C1 segment of cervical spinal cord (tissue), 14 donors: ENCODE measurements at regions not wholly inside any gene's neighbourhood (a gene's known extent, or its start where the extent isn't known, plus 50 kb on each side); places are given as distances from the start of the nearest gene placed in this dataset.
"Not testable (repeated sequence)": the region's sequence is repeated elsewhere in the genome, so short reads cannot be mapped to it uniquely, and the experiment has no call there.

Experiments used
- DNase-seq, 14 donors: peaks; one replicate each; lab custom pipeline; 2025; lab: John Stamatoyannopoulos, UW

DNA sequence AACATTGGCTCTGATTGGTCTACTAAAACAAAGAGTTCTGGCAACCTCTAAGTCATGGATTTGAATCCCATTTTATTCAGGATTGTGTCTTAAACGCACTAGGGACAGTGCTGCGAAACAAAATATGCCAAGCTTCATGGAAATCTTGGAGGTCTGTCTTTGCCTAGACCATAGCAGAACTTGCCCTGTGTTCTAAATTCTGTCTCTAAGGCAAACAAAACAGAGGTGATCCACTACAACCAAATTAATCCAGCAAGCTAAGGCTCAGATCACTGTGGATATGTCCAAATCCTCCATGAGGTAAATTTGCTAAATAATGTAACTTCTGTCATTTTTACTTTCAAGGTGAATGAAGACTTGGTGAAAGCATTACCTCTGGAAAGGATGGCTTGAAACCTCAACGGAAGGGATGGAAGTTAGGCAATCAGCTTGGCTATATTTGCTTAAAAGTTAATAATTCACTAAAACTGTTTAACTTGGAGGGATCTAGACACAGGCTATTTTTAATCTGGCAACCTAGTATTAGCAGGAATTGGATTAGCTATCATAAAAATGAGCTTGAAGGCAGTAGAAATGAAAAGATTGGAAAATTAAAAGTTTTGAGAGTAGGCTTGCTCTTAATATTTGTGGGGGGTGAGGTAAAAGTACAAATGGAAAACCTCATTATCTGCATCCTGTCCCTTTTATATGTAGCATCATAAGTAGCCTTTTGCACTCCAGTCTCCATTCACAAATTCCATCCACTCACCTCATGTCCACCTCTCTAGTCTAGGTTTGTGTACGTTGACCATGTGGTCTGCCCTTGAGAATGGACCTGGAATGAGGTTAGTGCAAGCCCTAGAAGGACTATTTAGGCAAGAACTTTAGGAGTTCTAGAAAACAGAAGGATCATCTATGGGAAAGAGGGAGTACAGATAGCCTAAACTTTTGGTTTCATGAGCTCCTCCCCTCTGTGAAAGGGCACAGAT, 176.2 kb downstream of the SMC2 start:
- DNase-seq = no peak

- DNase-seq = no peak
Observed at GRCh38 chr9:104276709-104277245, 182.7 kb downstream of the SMC2 start.

DNA sequence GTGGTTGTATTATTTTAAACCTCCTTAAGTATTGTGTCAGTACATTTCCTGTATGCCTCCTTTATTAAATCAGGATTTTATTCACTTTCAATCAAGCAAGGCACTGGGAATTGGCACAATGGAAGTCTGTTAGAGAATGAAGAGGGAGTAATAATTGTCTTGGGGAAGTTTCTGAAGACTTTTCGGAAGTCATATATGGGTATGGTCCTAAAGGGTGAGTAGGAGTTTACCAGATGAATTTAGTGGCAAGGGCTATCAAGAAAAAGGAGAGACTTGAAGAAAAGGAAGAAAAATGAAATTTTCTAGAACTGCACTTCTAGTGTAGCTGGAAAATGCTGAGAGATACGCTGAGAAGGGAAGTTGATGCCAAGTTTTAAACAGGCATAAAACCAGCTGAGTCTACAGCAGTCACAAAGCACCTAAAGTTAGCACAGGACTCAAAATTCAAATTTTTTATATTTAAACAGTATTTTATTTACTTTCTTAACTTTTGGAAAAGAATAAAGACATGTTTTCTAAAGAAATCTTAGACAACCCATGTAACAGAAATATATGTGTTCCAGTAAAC, 184.9 kb downstream of the SMC2 start:
- no peak for DNase-seq

- DNase-seq = no peak
Observed at GRCh38 chr9:104279535-104280177, 185.5 kb downstream of the SMC2 start.

GRCh38 chr9:104280178-104280560, 186.1 kb downstream of the SMC2 start:
- no peak for DNase-seq

DNA sequence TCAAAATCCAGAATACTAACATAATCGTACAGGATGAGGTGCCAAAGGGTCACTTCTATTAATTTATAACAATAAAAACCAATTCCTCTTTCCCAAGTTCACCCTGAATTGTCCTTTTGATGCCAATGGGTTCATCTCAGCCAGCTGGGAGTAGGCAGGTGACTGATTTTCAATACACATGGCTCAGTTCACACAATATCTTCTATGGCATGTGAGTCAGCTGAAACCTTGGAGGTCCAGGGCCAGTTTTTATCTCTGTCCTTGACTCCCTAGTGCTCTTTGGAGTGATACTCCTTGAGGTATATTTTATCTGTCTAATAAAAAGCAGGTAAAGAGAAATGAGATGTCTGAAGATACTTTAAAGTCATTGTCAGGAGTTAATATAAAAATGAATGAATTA, 186.6 kb downstream of the SMC2 start:
- DNase-seq = no peak

- DNase-seq = no peak
Observed at GRCh38 chr9:104286187-104286586, 192.1 kb downstream of the SMC2 start.

DNA sequence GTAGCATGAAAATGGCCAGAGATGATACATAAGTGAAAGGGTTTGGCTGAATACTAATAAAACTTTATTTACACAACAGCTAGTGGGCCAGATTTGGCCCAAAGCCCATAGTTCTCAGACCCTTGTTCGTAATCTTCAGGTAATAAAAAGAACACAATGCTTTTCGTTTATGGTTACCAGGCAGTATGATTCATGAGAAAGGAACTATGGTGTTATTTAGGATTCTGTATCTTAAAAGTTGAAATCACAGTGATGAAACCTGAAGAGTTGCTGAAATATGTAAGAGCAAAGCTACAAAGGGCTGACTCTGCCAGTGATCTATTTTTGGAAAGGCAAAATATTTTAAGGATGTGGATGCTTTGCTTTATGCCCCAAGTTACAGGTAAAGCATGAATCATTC, 192.7 kb downstream of the SMC2 start:
- no peak for DNase-seq

DNA sequence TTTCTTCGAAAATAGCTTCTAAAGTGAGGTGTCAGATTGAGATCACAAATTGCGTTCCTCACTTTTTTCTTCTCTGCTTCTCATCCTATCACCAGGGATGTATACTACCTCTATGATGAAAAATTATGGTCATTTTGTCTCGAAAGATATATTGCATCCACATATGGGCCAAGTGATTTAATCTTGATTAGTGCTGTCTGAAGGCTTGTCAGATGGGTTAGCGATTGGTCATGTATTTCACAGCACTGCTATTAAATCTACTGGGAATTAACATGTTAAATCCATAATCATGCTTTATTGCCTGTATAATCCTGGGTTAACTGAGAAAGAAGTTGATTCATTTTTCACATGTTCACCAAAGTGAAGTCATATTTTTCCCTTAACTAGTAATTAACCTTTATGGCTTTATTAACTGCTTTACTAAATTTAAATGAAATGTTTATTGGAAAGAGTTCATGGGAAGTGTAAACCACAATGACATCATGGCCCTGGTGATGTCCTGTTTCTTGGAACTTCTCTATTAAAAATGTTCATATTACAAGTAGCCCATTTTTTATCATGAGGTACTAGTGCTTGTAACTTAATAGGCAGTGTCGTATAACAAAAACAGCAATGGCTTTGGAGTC, 193.3 kb downstream of the SMC2 start:
- DNase-seq = no peak

DNA sequence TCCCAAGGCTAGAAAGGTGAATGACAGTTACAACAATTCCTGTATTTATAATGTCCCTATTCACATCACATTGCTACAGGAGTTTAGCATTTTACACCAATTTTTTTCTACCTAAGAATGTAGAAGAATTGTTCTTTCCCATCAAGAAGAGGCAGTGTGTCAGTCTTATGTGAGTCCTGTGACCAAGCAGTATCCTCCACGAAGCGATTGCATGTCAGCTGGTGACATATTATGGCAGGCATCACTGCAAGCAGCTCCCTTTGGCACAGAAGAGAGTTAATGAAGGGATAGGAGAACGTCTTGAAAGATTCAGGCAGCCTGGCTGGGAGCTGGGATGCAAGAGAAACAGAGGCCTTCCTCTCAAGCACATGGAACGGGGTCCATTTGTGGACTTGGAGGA, 199.8 kb downstream of the SMC2 start:
- DNase-seq = no peak

GRCh38 chr9:104300124-104300523, 203.9 kb upstream of the OR13F1 start:
- no peak for DNase-seq

GRCh38 chr9:104301755-104302154, 202.3 kb upstream of the OR13F1 start:
- no peak for DNase-seq

DNA sequence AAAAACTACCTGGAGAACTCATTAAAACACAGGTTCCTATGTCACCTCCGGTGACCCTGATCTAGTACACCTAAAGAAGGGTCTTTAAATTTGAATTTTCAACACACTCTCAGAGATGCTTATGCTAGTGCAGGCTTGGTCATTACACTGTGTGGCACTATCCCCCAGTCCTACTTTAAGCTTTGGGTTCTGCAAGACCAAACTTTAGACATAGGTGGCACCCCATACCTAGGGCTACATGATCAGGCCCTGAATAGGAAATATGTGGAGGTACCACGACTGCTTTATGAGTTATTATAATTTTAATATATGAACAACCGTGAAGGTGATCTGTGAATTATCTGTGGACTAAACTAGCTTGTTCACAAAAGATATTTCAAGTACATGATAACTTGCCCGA, 201.3 kb upstream of the OR13F1 start:
- no peak for DNase-seq

- no peak for DNase-seq
Observed at GRCh38 chr9:104304925-104305324, 199.1 kb upstream of the OR13F1 start.

DNA sequence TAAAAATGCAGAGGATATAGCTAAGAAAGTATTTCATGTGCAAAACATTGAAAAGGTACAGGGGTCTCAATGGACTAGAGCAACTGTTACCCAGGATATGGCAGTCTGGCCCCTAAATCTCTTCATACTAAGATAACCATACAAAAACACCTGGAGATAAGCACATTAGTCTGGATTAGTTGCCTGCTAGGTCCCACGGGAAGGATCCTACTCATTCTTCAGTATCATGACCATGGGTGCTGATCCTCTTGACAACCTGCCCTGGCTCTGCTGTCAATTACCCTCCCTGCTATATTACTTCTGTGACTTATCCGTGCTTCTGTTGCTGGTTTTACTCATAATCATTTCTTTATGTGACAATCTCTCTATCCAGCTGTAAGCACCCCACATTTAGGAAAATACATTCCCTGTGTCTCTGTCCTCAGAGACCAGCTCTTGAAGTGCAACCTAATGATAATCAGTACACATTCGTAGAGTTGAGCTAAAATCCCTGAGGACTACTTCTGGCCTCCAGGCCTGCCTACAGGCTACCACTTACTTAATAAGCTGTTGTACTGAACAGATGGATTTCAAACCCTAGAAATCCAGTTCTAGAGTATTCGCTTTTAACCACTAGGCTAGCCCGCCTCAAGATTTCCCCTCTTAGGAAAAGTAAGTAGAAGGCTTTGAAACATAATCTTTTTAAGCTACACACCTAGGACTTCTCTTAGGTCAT, 190.5 kb upstream of the OR13F1 start:
- no peak for DNase-seq

- not testable (repeated sequence) for DNase-seq
Observed at GRCh38 chr9:104316201-104317009, 187.7 kb upstream of the OR13F1 start.

- DNase-seq = no peak
Observed at GRCh38 chr9:104319198-104319597, 184.9 kb upstream of the OR13F1 start.

DNA sequence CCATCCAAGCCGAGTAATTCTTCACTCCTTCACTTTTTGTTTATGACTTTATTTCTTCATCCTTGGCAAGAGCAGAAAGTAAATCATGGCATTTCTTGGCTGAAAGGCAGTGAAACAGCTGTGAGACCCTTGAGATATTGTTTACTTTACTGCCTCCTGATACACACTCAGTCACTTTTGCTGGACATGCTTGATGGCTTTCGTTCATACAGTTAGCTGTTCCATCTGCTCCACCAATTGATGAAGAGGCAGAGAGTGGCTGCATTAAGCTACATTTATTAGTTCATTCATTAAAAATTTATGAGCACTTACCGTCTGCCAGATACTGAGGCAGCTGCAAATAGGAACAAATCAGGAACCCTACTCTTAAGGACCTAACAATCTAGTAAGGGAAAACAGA, 184.4 kb upstream of the OR13F1 start:
- no peak for DNase-seq

- peak in 1 of 14 donors; percentile 1 for DNase-seq
Observed at GRCh38 chr9:104322596-104322995, 181.5 kb upstream of the OR13F1 start.

DNA sequence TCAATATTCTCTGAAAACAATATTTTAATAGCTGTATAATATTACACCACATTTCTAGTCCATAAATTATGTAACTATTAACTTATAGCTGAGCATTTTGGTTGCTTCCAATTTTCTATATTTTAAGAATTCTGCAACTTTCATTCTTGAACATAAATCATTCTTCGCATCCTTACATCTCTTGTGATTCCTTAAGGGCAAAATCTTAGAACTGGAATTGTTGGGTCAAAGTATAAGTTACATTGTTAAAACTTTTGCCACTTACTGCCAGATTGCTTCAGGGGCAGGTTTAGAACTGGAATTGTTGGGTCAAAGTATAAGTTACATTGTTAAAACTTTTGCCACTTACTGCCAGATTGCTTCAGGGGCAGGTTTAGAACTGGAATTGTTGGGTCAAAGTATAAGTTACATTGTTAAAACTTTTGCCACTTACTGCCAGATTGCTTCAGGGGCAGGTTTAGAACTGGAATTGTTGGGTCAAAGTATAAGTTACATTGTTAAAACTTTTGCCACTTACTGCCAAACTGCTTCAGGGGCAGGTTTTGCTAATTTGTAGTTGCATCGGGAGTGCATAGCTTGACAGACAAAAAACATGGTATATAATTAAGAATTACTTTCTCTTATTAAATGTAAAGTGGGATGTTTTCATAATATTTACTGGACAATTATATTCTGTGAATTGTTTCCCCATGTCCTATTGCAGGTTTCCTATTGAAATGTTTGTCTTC, 179.9 kb upstream of the OR13F1 start:
- not testable (repeated sequence) for DNase-seq
